DOHH2 (cell line): ENCODE measurements at regions not wholly inside any gene's neighbourhood (a gene's known extent, or its start where the extent isn't known, plus 50 kb on each side); places are given as distances from the start of the nearest gene placed in this dataset.

Source experiments
- EZH2phosphoT487 ChIP-seq: fragments of 200-600 bp; sonication (generic); IDR thresholded peaks from 2 replicates; pipeline ENCODE4 v1.6.1; 2017; ENCODE audit warnings: borderline replicate concordance, mild to moderate bottlenecking, antibody characterized with exemption, low read length, moderate library complexity, mixed read lengths
- TF ChIP-seq, protein P1 (sequence below): fragments of 200-600 bp; sonication (generic); IDR thresholded peaks from one replicate; pipeline ENCODE4 v1.5.1; 2014; ENCODE audit warnings: antibody characterized with exemption, mild to moderate bottlenecking, low read depth, low read length; ENCODE audit not compliant: poor library complexity, severe bottlenecking

DNA sequence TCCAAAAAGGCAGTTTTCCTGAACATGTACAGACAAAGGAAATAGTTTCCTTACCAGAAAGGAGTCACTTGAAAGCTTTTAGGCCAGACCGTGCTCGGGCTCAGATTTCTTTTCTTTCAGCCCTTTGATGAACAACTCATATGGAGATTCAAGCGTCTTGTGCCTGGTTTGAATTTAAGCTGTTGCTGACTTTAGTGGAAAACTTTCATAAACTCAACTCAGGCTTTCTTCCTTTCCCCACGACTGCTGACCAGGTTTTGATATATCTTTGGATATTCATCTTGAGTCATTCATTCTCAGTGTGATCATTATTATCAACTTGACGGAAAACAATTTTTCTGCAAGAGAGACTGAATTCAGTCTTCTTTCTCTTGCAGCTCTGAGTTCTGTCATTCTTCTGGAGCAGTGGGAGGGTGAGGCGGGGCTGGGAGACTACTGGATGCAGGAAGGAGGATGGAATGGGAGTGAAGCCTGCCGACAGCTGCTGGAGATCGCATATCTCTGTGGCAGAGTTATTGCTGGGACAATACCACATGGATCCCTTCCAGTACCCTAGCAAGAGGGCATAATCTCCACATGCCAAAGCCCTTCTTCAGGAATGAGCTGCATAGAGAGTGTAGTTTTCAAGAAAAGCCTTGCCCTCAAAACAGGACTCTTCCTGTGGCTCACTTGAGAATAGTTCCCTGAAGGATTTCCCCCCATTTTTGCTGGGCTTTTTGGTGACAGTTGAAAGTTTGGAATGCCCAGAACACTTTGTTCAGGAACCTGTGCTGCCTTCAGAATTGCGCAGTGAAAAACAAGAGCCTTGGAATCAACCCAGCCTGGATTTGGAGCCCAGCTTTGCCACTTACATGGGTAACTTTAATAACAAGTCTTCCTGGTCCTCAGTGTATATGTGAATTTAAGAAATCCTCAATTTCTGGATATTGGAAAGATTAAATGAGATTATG, 364.4 kb downstream of the ZNF521 start:
- TF ChIP-seq, protein P1, sequence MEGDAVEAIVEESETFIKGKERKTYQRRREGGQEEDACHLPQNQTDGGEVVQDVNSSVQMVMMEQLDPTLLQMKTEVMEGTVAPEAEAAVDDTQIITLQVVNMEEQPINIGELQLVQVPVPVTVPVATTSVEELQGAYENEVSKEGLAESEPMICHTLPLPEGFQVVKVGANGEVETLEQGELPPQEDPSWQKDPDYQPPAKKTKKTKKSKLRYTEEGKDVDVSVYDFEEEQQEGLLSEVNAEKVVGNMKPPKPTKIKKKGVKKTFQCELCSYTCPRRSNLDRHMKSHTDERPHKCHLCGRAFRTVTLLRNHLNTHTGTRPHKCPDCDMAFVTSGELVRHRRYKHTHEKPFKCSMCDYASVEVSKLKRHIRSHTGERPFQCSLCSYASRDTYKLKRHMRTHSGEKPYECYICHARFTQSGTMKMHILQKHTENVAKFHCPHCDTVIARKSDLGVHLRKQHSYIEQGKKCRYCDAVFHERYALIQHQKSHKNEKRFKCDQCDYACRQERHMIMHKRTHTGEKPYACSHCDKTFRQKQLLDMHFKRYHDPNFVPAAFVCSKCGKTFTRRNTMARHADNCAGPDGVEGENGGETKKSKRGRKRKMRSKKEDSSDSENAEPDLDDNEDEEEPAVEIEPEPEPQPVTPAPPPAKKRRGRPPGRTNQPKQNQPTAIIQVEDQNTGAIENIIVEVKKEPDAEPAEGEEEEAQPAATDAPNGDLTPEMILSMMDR, result no peak
- TF ChIP-seq EZH2phosphoT487, result no peak
